Esophagus muscularis mucosa (tissue), 4 donors: ENCODE measurements at regions not wholly inside any gene's neighbourhood (a gene's known extent, or its start where the extent isn't known, plus 50 kb on each side); places are given as distances from the start of the nearest gene placed in this dataset.

Source experiments
- DNase-seq: peaks from one replicate; pipeline ENCODE4 v3.0.0-alpha.2; 2017; ENCODE audit errors: extremely low spot score
- H3K27ac ChIP-seq, 4 donors: fragments of 200-600 bp; sonication (generic); replicated peaks in 1 of 4; 1 replicate in 3 of 4; 2 replicates in 1 of 4; pipeline ENCODE4 v1.5.1; 2016 to 2019; ENCODE audit warnings: mild to moderate bottlenecking in 1 of 4
- H3K27me3 ChIP-seq, 4 donors: fragments of 200-600 bp; sonication (generic); one replicate each; pipeline versions ENCODE4 v1.5.1 to v1.6.0; 2016 to 2019
- H3K36me3 ChIP-seq, 4 donors: fragments of 200-600 bp; sonication (generic); one replicate each; pipeline ENCODE4 v1.5.1; 2016 to 2019
- H3K4me1 ChIP-seq, 4 donors: fragments of 200-600 bp; sonication (generic); one replicate each; pipeline ENCODE4 v1.5.1; 2016 to 2019
- H3K4me3 ChIP-seq, 4 donors: fragments of 200-600 bp; sonication (generic); 1 replicate in 2 of 4; 2 replicates in 2 of 4; pipeline ENCODE4 v1.5.1; 2016 to 2019; ENCODE audit warnings: mild to moderate bottlenecking in 4 of 4, moderate library complexity in 1 of 4
- H3K9me3 ChIP-seq, 4 donors: fragments of 200-600 bp; sonication (generic); 1 replicate in 3 of 4; 2 replicates in 1 of 4; pipeline ENCODE4 v1.5.1; 2016 to 2019
- EP300 ChIP-seq: sonication (generic); formaldehyde crosslinking; IDR thresholded peaks from one replicate; pipeline ENCODE4 v1.6.1; 2017; ENCODE audit warnings: antibody characterized with exemption
- POLR2A ChIP-seq: fragments of 450-650 bp; IDR thresholded peaks from one replicate; pipeline ENCODE4 v1.6.1; 2017; ENCODE audit warnings: antibody characterized with exemption, moderate library complexity, mild to moderate bottlenecking, low read depth
- POLR2AphosphoS5 ChIP-seq, 2 donors: sonication (generic); formaldehyde crosslinking; IDR thresholded peaks; one replicate each; pipeline ENCODE4 v1.6.1; 2017; ENCODE audit warnings: antibody characterized with exemption in 2 of 2
- WGBS: methylation state at CpG from one replicate; pipeline ENCODE4 v1.1.5; 2018; 5-methylcytosine and 5-hydroxymethylcytosine counted together
- intact Hi-C: fragments of 100-400 bp; cut with DNase I; formaldehyde crosslinking; loops from one replicate; pipeline ENCODE4 v1.15.1; 2023
- TF ChIP-seq, protein P1 (sequence below), 3 experiments: fragments of 200-600 bp in 2 of 3; fragments of 450-650 bp in 1 of 3; sonication (generic) in 2 of 3; IDR thresholded peaks; one replicate each; pipeline ENCODE4 v1.5.1; 2017 to 2019; ENCODE audit warnings: antibody characterized with exemption in 3 of 3, mild to moderate bottlenecking in 2 of 3, moderate library complexity in 1 of 3

- no peaks in the 10 kb centered on the region for H3K36me3 ChIP-seq
- H3K4me1 ChIP-seq = peaks cover 0 to 7% (median 6%) of the 10 kb centered on the region in 4 donors
- no peak overlapping the region for H3K27ac ChIP-seq
- H3K4me3 ChIP-seq = no peak overlapping the region
- 87% methylated on average over 1 of the region's 1 CpG for WGBS
- no peak for DNase-seq
- TF ChIP-seq POLR2AphosphoS5 (IDR thresholded peaks at IDR 0.05) (no peak), EP300 (no peak), POLR2A (no peak)
- TF ChIP-seq, protein P1, sequence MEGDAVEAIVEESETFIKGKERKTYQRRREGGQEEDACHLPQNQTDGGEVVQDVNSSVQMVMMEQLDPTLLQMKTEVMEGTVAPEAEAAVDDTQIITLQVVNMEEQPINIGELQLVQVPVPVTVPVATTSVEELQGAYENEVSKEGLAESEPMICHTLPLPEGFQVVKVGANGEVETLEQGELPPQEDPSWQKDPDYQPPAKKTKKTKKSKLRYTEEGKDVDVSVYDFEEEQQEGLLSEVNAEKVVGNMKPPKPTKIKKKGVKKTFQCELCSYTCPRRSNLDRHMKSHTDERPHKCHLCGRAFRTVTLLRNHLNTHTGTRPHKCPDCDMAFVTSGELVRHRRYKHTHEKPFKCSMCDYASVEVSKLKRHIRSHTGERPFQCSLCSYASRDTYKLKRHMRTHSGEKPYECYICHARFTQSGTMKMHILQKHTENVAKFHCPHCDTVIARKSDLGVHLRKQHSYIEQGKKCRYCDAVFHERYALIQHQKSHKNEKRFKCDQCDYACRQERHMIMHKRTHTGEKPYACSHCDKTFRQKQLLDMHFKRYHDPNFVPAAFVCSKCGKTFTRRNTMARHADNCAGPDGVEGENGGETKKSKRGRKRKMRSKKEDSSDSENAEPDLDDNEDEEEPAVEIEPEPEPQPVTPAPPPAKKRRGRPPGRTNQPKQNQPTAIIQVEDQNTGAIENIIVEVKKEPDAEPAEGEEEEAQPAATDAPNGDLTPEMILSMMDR (IDR thresholded peaks at IDR 0.05) = no peak
- H3K9me3 ChIP-seq = peaks cover 0 to 5% (median 0%) of the 10 kb centered on the region in 4 donors
- H3K27me3 ChIP-seq = peaks cover 0 to 21% (median 0%) of the 10 kb centered on the region in 4 donors
- intact Hi-C loops = no loop called here
Measured at GRCh38 chr6:6537488-6538260, 50.8 kb upstream of the LY86 start.

GRCh38 chr6:6538261-6538660 is 50.3 kb upstream of the LY86 start:
- 35% methylated on average over 4 of the region's 4 CpGs for WGBS
- H3K4me3 ChIP-seq = no peak overlapping the region
- peaks cover 0 to 5% (median 0%) of the 10 kb centered on the region in 4 donors for H3K9me3 ChIP-seq
- no peaks in the 10 kb centered on the region for H3K36me3 ChIP-seq
- no peak overlapping the region for H3K27ac ChIP-seq
- no peak for DNase-seq
- H3K4me1 ChIP-seq = peaks cover 0 to 7% (median 6%) of the 10 kb centered on the region in 4 donors
- TF ChIP-seq POLR2AphosphoS5 (IDR thresholded peaks at IDR 0.05) = no peak
- no peak for TF ChIP-seq POLR2A
- TF ChIP-seq, protein P1 (IDR thresholded peaks at IDR 0.05) = no peak
- TF ChIP-seq EP300 = no peak
- H3K27me3 ChIP-seq = peaks cover 0 to 26% (median 0%) of the 10 kb centered on the region in 4 donors
- intact Hi-C loops = no loop called here
